Peyer's patch (tissue), 4 donors: ENCODE measurements at regions not wholly inside any gene's neighbourhood (a gene's known extent, or its start where the extent isn't known, plus 50 kb on each side); places are given as distances from the start of the nearest gene placed in this dataset.
A peak's percentile ranks its signal among the peaks of the same experiment; 100 is the strongest.

ENCODE experiments used
- DNase-seq, 3 donors: peaks; one replicate each; pipeline ENCODE4 v3.0.0-alpha.2; 2017 to 2019
- H3K27ac ChIP-seq, 4 donors: fragments of 200-600 bp; sonication (generic); one replicate each; pipeline ENCODE4 v1.5.1; 2016 to 2019
- H3K27me3 ChIP-seq, 2 donors: fragments of 200-600 bp; sonication (generic); one replicate each; pipeline ENCODE4 v1.5.1; 2019
- H3K36me3 ChIP-seq, 3 donors: fragments of 200-600 bp; sonication (generic); one replicate each; pipeline ENCODE4 v1.5.1; 2016 to 2019
- H3K4me1 ChIP-seq, 4 donors: fragments of 200-600 bp; sonication (generic); one replicate each; pipeline ENCODE4 v1.5.1; 2016 to 2019
- H3K4me3 ChIP-seq, 4 donors: fragments of 200-600 bp; sonication (generic); 1 replicate in 3 of 4; 2 replicates in 1 of 4; pipeline ENCODE4 v1.5.1; 2016 to 2019; ENCODE audit warnings: mild to moderate bottlenecking in 1 of 4
- H3K9me3 ChIP-seq, 4 donors: fragments of 200-600 bp; sonication (generic); one replicate each; pipeline ENCODE4 v1.5.1; 2016 to 2019; ENCODE audit warnings: mild to moderate bottlenecking in 1 of 4
- CTCF ChIP-seq, 6 experiments: fragments of 450-650 bp in 4 of 6; fragments of 200-600 bp in 2 of 6; sonication (generic) in 1 of 6; IDR thresholded peaks; one replicate each; pipeline ENCODE4 v1.5.1; 2017 to 2019; ENCODE audit warnings: antibody characterized with exemption in 6 of 6, mild to moderate bottlenecking in 3 of 6, moderate library complexity in 1 of 6
- POLR2A ChIP-seq, 2 donors: fragments of 450-650 bp; IDR thresholded peaks; one replicate each; pipeline ENCODE4 v1.5.1; 2017; ENCODE audit warnings: antibody characterized with exemption in 2 of 2, mild to moderate bottlenecking in 2 of 2, moderate library complexity in 2 of 2

- H3K27ac ChIP-seq, result no peak overlapping the region
- no peaks in the 10 kb centered on the region for H3K27me3 ChIP-seq
- H3K36me3 ChIP-seq, result no peaks in the 10 kb centered on the region
- H3K4me1 ChIP-seq, result no peaks in the 10 kb centered on the region
- DNase-seq, result no peak
- no peaks in the 10 kb centered on the region for H3K9me3 ChIP-seq
- H3K4me3 ChIP-seq, result no peak overlapping the region
- TF ChIP-seq POLR2A (IDR thresholded peaks at IDR 0.05) (no peak), CTCF (IDR thresholded peaks at IDR 0.05) (peak in 4 of 6 experiments; percentile 13 to 19 (median 16))
Measured at GRCh38 chr3:21894459-21895340, 143.7 kb upstream of the ZNF385D start.

GRCh38 chr3:21898316-21898715 lies 147.3 kb upstream of the ZNF385D start:
- H3K27me3 ChIP-seq, result no peaks in the 10 kb centered on the region
- no peak for DNase-seq
- no peak overlapping the region for H3K27ac ChIP-seq
- no peaks in the 10 kb centered on the region for H3K36me3 ChIP-seq
- no peaks in the 10 kb centered on the region for H3K9me3 ChIP-seq
- no peak for TF ChIP-seq POLR2A (IDR thresholded peaks at IDR 0.05)
- no peaks in the 10 kb centered on the region for H3K4me1 ChIP-seq
- no peak overlapping the region for H3K4me3 ChIP-seq

GRCh38 chr3:21901484-21901883 lies 150.5 kb upstream of the ZNF385D start:
- no peaks in the 10 kb centered on the region for H3K36me3 ChIP-seq
- no peak for DNase-seq
- no peaks in the 10 kb centered on the region for H3K27me3 ChIP-seq
- TF ChIP-seq POLR2A (IDR thresholded peaks at IDR 0.05) (no peak), CTCF (IDR thresholded peaks at IDR 0.05) (no peak)
- no peak overlapping the region for H3K4me3 ChIP-seq
- no peak overlapping the region for H3K27ac ChIP-seq
- H3K4me1 ChIP-seq, result no peaks in the 10 kb centered on the region
- H3K9me3 ChIP-seq, result no peaks in the 10 kb centered on the region

GRCh38 chr3:21902956-21903355 lies 151.9 kb upstream of the ZNF385D start:
- TF ChIP-seq CTCF (IDR thresholded peaks at IDR 0.05), result no peak
- no peak for TF ChIP-seq POLR2A (IDR thresholded peaks at IDR 0.05)
- no peak for DNase-seq

GRCh38 chr3:21909096-21909495 lies 158.1 kb upstream of the ZNF385D start:
- Histone ChIP-seq H3K9me3 (no peaks in the 10 kb centered on the region), H3K36me3 (no peaks in the 10 kb centered on the region), H3K4me1 (no peaks in the 10 kb centered on the region), H3K27ac (no peak overlapping the region), H3K27me3 (no peaks in the 10 kb centered on the region), H3K4me3 (no peak overlapping the region)
- TF ChIP-seq POLR2A (IDR thresholded peaks at IDR 0.05) (no peak), CTCF (IDR thresholded peaks at IDR 0.05) (no peak)
- no peak for DNase-seq

More at GRCh38 chr3:21902956-21903355, 151.9 kb upstream of the ZNF385D start:
- H3K27me3 ChIP-seq, result no peaks in the 10 kb centered on the region
- no peak overlapping the region for H3K4me3 ChIP-seq
- H3K36me3 ChIP-seq, result no peaks in the 10 kb centered on the region
- H3K27ac ChIP-seq, result no peak overlapping the region
- no peaks in the 10 kb centered on the region for H3K9me3 ChIP-seq
- no peaks in the 10 kb centered on the region for H3K4me1 ChIP-seq

- Histone ChIP-seq H3K4me1 (no peaks in the 10 kb centered on the region), H3K27ac (no peak overlapping the region), H3K9me3 (no peaks in the 10 kb centered on the region), H3K36me3 (no peaks in the 10 kb centered on the region), H3K27me3 (no peaks in the 10 kb centered on the region), H3K4me3 (no peak overlapping the region)
- TF ChIP-seq CTCF (IDR thresholded peaks at IDR 0.05) (no peak), POLR2A (IDR thresholded peaks at IDR 0.05) (no peak)
- no peak for DNase-seq
Measured at GRCh38 chr3:21912711-21913110, 161.7 kb upstream of the ZNF385D start.
